ENCODE measurements at regions not wholly inside any gene's neighbourhood (a gene's known extent, or its start where the extent isn't known, plus 50 kb on each side); places are given as distances from the start of the nearest gene placed in this dataset.

- DNase-seq = no peak
These were observed 266.5 kb upstream of the PSMD7 start for GRCh38 chr16:74030000-74030706.

GRCh38 chr16:74029115-74029792 is 267.4 kb upstream of the PSMD7 start:
- DNase-seq = no peak

GRCh38 chr16:74026373-74027281 is 270.0 kb upstream of the PSMD7 start:
- no peak for DNase-seq

GRCh38 chr16:74024953-74025352 is 271.7 kb upstream of the PSMD7 start:
- no peak for DNase-seq

GRCh38 chr16:74020095-74020670 is 276.4 kb upstream of the PSMD7 start:
- no peak for DNase-seq

- DNase-seq = no peak
These were observed 277.0 kb upstream of the PSMD7 start for GRCh38 chr16:74019612-74020011.

GRCh38 chr16:74015953-74016352 is 280.7 kb upstream of the PSMD7 start:
- DNase-seq = no peak

- no peak for DNase-seq
These were observed 297.9 kb upstream of the PSMD7 start for GRCh38 chr16:73998707-73999106.

- DNase-seq = no peak
These were observed 298.6 kb upstream of the PSMD7 start for GRCh38 chr16:73997971-73998370.

GRCh38 chr16:73997340-73997711 is 299.3 kb upstream of the PSMD7 start:
- no peak for DNase-seq

- DNase-seq = no peak
These were observed 299.8 kb upstream of the PSMD7 start for GRCh38 chr16:73996624-73997339.

GRCh38 chr16:73993878-73994277 is 302.7 kb upstream of the PSMD7 start:
- no peak for DNase-seq

- no peak for DNase-seq
These were observed 318.2 kb upstream of the PSMD7 start for GRCh38 chr16:73978407-73978784.

- DNase-seq = no peak
These were observed 320.0 kb upstream of the PSMD7 start for GRCh38 chr16:73976644-73977043.

GRCh38 chr16:73973174-73973573 is 323.4 kb upstream of the PSMD7 start:
- DNase-seq = no peak

- no peak for DNase-seq
These were observed 329.8 kb upstream of the PSMD7 start for GRCh38 chr16:73966851-73967250.

- DNase-seq = no peak
These were observed 331.0 kb upstream of the PSMD7 start for GRCh38 chr16:73965591-73965990.

GRCh38 chr16:73956587-73957494 is 339.8 kb upstream of the PSMD7 start:
- peak; percentile 52 for DNase-seq

- no peak for DNase-seq
These were observed 340.9 kb upstream of the PSMD7 start for GRCh38 chr16:73955702-73956101.

- no peak for DNase-seq
These were observed 341.4 kb upstream of the PSMD7 start for GRCh38 chr16:73955255-73955654.

GRCh38 chr16:73951481-73951880 is 345.1 kb upstream of the PSMD7 start:
- DNase-seq = no peak

All from inflammatory macrophage treated with lipopolysaccharide for 4 hours (primary cell).